ENCODE measurements at regions not wholly inside any gene's neighbourhood (a gene's known extent, or its start where the extent isn't known, plus 50 kb on each side); places are given as distances from the start of the nearest gene placed in this dataset.

DNA sequence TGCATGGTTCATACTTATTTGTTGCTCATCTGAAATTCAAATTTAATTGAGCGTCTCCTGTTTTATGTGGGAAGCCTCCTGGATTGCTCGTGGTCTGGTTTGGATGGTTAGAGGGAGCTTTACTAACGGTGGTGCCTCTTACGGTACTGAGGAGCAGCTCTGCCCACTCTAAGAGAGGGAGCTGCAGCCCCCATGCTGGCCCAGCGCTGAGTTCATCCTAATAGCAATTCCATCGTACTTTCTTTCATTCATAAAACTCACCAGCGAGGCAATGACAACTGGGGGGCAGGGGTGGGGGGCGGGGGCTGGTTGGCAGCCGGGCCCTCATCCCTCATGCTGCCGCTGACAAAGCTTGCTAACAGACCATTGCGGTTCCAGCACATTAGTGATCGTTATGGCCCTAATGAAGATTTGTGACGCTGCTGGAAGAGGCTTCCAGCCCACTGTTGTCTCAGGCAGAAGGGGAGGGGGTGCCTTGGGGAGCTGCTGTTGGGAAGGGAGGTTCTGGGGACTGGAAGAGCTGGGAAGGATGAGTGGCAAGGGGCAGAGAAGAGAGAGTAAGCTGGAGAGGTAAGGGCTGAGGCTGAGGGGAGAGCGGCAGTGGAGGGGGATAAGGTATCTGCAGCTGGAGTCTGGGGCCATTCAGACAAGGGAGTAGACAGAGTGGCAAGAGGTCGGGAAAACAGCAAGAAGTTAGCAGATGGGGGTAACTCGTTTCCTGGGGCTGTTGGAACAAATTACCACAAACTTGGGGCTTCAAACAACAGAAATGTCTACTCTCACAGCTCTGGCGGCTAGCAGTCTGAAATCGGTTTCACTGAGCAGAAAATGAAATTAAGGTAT, 238.1 kb downstream of the LPIN1 start:
- no peak overlapping the region for H3K4me3 ChIP-seq (replicated peaks in 1 of 3; ENCODE audit: insufficient read depth in 1 of 3, low read depth in 1 of 3, low read length in 3 of 3)
- no peak overlapping the region for H2AFZ ChIP-seq (ENCODE audit: low read depth, low read length)
- no TSS peak for BruUV-seq (replicated peaks)
- no peaks in the 10 kb centered on the region for H3K27me3 ChIP-seq (ENCODE audit: control insufficient read depth in 2 of 2, insufficient read depth in 2 of 2, low read length in 2 of 2)
- no peak overlapping the region for H3K27ac ChIP-seq (ENCODE audit: insufficient read depth, low read depth, low read length)
- intact Hi-C loops (cut with micrococcal nuclease) (no loop called here), dilution Hi-C loops (cut with MboI; ENCODE audit: extremely low pct_ligation_motif_present, low sequenced_read_pairs) (no loop called here)
- H3K36me3 ChIP-seq (ENCODE audit: control insufficient read depth in 2 of 2, extremely low read depth in 1 of 2, insufficient read depth in 2 of 2, low read length in 2 of 2), result no peaks in the 10 kb centered on the region
- ChIA-PET POLR2A (no interaction called here), CTCF (interaction anchor here (1.1 kb wide), 1 partner anchor 1023 kb away, joined by 3 read pairs; no protein-coding TSS in a partner anchor)
- no peaks in the 10 kb centered on the region for H3K4me1 ChIP-seq (ENCODE audit: control insufficient read depth, extremely low read depth, insufficient read depth, low read length)
- no peaks in the 10 kb centered on the region for H3K9me3 ChIP-seq (replicated peaks; ENCODE audit: control insufficient read depth, insufficient read depth, low read length)
- no peak for TF ChIP-seq JUN (IDR thresholded peaks at IDR 0.05; ENCODE audit: borderline replicate concordance, insufficient read depth, insufficient read length, low read depth)
- no peak for TF ChIP-seq POLR2AphosphoS5 (IDR thresholded peaks at IDR 0.05; ENCODE audit: insufficient read depth, low read depth, low read length)
- TF ChIP-seq POLR2A (IDR thresholded peaks at IDR 0.05; ENCODE audit: low read depth, low read length), result no peak
- TF ChIP-seq, protein P1, sequence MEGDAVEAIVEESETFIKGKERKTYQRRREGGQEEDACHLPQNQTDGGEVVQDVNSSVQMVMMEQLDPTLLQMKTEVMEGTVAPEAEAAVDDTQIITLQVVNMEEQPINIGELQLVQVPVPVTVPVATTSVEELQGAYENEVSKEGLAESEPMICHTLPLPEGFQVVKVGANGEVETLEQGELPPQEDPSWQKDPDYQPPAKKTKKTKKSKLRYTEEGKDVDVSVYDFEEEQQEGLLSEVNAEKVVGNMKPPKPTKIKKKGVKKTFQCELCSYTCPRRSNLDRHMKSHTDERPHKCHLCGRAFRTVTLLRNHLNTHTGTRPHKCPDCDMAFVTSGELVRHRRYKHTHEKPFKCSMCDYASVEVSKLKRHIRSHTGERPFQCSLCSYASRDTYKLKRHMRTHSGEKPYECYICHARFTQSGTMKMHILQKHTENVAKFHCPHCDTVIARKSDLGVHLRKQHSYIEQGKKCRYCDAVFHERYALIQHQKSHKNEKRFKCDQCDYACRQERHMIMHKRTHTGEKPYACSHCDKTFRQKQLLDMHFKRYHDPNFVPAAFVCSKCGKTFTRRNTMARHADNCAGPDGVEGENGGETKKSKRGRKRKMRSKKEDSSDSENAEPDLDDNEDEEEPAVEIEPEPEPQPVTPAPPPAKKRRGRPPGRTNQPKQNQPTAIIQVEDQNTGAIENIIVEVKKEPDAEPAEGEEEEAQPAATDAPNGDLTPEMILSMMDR (IDR thresholded peaks at IDR 0.05; ENCODE audit: extremely low read depth in 1 of 2, insufficient read depth in 1 of 2, low read depth in 1 of 2, low read length in 2 of 2), result no peak
- no peak for TF ChIP-seq EZH2 (IDR thresholded peaks at IDR 0.05; ENCODE audit: borderline replicate concordance, low read depth, low read length, severe bottlenecking)
- H3K4me2 ChIP-seq (ENCODE audit: insufficient read depth, low read length), result no peak overlapping the region
- no peak overlapping the region for H3K9ac ChIP-seq (replicated peaks; ENCODE audit: extremely low read depth, insufficient read depth, low read length)
- no peak for DNase-seq (ENCODE audit: low read depth, low spot score)
- no peaks in the 10 kb centered on the region for H4K20me1 ChIP-seq (replicated peaks; ENCODE audit: control insufficient read depth, extremely low read depth, insufficient read depth, low read length)
- H3K79me2 ChIP-seq (ENCODE audit: control insufficient read depth, insufficient read depth, low read length), result no peaks in the 10 kb centered on the region
- H3K9me1 ChIP-seq (replicated peaks; ENCODE audit: control insufficient read depth, extremely low read depth, insufficient read depth, low read length), result no peaks in the 10 kb centered on the region
- no peak for FAIRE-seq

Measured in endothelial cell of umbilical vein (primary cell).